Type B pancreatic cell (in vitro differentiated cells): ENCODE measurements at regions not wholly inside any gene's neighbourhood (a gene's known extent, or its start where the extent isn't known, plus 50 kb on each side); places are given as distances from the start of the nearest gene placed in this dataset.

Experiments used
- DNase-seq: peaks from one replicate; pipeline ENCODE4 v3.0.0; 2021; ENCODE audit warnings: mixed read lengths; ENCODE audit not compliant: unreplicated experiment; ENCODE audit errors: extremely low spot score
- H3K27ac Mint-ChIP-seq: 2 replicates; pipeline ENCODE4 v1.8.0; 2021; ENCODE audit warnings: mild to moderate bottlenecking, mixed read lengths
- H3K27me3 Mint-ChIP-seq: 2 replicates; pipeline ENCODE4 v1.8.0; 2021; ENCODE audit warnings: mixed read lengths
- H3K36me3 Mint-ChIP-seq: 2 replicates; pipeline ENCODE4 v1.8.0; 2021; ENCODE audit warnings: mixed read lengths
- H3K4me1 Mint-ChIP-seq: one replicate; pipeline ENCODE4 v1.8.0; 2021; ENCODE audit warnings: mixed read lengths; ENCODE audit not compliant: unreplicated experiment
- H3K4me3 Mint-ChIP-seq: 2 replicates; pipeline ENCODE4 v1.8.0; 2021; ENCODE audit warnings: mild to moderate bottlenecking, mixed read lengths
- H3K9me3 Mint-ChIP-seq: 2 replicates; pipeline ENCODE4 v1.8.0; 2021; ENCODE audit warnings: mixed read lengths
- TF ChIP-seq, protein P1 (sequence below): fragments of 200-600 bp; sonication (generic); conservative IDR thresholded peaks from 2 replicates; pipeline ENCODE4 v1.5.0; 2021; ENCODE audit warnings: antibody characterized with exemption, mild to moderate bottlenecking

DNA sequence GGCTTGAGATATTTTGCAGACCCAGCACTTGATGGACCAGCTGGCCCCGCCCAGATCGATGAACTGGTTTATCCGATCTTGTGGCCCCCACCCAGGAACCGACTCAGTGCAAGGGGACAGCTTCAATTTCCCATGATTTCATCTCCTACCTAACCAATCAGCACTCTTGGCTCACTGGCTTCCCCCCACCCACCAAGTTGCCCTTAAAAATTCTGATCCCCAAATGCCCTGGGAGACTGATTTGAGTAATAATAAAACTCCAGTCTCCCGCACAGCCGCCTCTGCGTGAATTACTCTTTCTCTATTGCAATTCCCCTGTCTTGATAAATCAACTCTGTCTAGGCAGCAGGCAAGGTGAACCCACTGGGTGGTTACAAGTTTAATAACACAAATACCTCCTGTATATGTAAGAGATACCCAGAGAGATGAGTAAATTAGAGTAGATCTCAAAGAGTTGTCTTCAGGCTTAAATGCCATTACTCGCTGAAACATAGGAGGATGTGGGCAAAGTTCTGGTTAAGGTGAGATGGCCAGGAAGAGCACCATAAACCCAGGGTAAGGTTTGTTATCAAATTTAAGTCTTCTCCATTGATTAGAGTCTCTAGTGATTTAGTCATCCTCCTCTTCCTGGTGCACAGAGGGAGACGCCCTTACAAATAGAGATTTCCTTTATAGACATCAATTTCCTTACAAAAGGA is 222.8 kb downstream of the ARL4C start:
- Mint-ChIP-seq H3K9me3 (peaks cover 8% of the 10 kb centered on the region), H3K27me3 (no peaks in the 10 kb centered on the region), H3K36me3 (no peaks in the 10 kb centered on the region), H3K4me3 (no peak overlapping the region), H3K4me1 (no peaks in the 10 kb centered on the region), H3K27ac (no peak overlapping the region)
- TF ChIP-seq, protein P1, sequence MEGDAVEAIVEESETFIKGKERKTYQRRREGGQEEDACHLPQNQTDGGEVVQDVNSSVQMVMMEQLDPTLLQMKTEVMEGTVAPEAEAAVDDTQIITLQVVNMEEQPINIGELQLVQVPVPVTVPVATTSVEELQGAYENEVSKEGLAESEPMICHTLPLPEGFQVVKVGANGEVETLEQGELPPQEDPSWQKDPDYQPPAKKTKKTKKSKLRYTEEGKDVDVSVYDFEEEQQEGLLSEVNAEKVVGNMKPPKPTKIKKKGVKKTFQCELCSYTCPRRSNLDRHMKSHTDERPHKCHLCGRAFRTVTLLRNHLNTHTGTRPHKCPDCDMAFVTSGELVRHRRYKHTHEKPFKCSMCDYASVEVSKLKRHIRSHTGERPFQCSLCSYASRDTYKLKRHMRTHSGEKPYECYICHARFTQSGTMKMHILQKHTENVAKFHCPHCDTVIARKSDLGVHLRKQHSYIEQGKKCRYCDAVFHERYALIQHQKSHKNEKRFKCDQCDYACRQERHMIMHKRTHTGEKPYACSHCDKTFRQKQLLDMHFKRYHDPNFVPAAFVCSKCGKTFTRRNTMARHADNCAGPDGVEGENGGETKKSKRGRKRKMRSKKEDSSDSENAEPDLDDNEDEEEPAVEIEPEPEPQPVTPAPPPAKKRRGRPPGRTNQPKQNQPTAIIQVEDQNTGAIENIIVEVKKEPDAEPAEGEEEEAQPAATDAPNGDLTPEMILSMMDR, result no peak
- DNase-seq, result no peak

DNA sequence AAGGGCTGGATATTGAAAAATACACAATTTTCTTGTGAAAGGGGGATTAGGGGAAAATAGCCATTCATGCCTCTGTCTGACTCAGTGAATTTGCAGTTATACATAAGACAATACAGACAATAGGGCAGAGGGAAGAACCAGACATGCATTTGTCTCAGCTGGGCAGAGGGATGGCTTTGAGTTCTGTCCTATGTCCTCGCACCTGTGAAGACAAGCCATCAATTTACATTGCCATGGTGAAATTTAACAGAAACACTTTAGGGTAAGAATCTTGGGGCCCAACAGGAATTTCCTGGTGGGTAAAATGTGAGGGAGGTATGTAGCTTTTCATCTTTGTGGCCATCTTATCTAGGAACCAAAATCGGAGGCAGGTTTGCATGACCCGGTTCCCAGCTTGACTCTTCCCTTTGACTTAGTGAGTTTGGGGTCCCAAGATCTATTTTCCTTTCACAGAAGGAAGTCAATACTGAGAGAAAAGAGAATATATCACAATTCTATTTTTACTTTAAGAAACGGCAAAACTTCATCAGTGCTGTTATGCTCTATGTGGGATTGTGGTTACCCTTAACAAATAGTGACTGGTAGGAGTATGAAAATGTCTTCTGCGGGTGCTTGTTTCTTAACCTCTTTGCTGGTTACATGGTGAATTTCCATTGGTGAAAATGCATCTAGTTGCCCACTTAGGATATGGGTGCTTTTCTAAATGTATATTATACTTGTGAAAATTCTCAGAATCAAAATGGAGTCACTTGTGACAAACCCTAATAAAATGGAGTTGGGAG is 221.8 kb downstream of the SPP2 start:
- Mint-ChIP-seq H3K36me3 (no peaks in the 10 kb centered on the region), H3K9me3 (peaks cover 6% of the 10 kb centered on the region), H3K27ac (no peak overlapping the region), H3K27me3 (no peaks in the 10 kb centered on the region), H3K4me1 (no peaks in the 10 kb centered on the region), H3K4me3 (no peak overlapping the region)
- TF ChIP-seq, protein P1, result no peak
- DNase-seq, result no peak

- Mint-ChIP-seq H3K36me3 (no peaks in the 10 kb centered on the region), H3K9me3 (peaks cover 6% of the 10 kb centered on the region), H3K27ac (no peak overlapping the region), H3K4me3 (no peak overlapping the region), H3K4me1 (no peaks in the 10 kb centered on the region), H3K27me3 (no peaks in the 10 kb centered on the region)
- TF ChIP-seq, protein P1, result peak; percentile 28
- no peak for DNase-seq
Observed at GRCh38 chr2:234271338-234271737, 220.8 kb downstream of the SPP2 start.

DNA sequence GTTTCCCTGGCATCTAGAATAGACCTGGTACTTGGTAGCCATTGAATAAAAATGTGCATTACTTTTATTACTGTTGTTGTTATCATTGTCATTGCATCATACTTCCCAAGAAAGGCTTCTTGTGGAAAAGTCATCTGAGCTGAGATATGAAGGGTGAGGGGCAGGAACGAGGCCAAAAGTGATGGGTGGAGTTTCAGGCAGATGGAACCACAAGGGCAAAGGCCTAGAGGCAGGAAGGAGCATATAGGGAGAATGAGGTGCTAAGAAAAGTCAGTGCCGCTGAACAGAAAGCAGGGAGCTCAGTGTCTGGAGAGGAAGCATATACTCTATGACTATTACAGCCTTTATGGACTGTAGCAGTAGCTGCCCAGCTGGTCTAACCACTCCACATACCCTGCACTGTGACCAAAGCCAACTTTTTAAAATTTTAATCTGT is 219.3 kb downstream of the SPP2 start:
- Mint-ChIP-seq H3K27ac (no peak overlapping the region), H3K9me3 (peaks cover 6% of the 10 kb centered on the region), H3K4me1 (no peaks in the 10 kb centered on the region), H3K36me3 (no peaks in the 10 kb centered on the region), H3K27me3 (no peaks in the 10 kb centered on the region), H3K4me3 (no peak overlapping the region)
- no peak for DNase-seq
- TF ChIP-seq, protein P1, result no peak

DNA sequence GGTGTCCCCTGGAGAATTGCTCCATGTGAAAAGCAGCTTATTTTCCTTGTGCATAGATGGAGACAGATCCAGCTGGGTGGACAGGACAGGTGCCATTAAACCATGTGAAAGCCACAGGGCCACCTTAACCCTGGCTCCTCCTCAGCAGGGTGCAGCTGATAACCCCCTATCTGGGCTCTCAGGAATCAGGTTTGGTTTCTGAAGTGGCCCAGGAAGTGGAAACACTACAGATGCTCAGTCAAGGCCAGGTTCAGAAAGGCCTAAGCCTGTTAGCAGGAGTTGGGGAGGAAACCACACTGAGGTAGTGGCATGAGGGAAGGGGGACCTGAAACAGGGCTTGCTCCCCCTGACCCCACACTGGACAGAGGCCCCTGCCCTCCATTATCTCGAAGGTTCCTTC is 217.0 kb downstream of the SPP2 start:
- no peak for DNase-seq
- TF ChIP-seq, protein P1, result no peak
- no peaks in the 10 kb centered on the region for H3K4me1 Mint-ChIP-seq
- no peak overlapping the region for H3K4me3 Mint-ChIP-seq
- H3K9me3 Mint-ChIP-seq, result no peaks in the 10 kb centered on the region
- H3K36me3 Mint-ChIP-seq, result no peaks in the 10 kb centered on the region
- H3K27me3 Mint-ChIP-seq, result no peaks in the 10 kb centered on the region
- no peak overlapping the region for H3K27ac Mint-ChIP-seq
